Astrocyte (in vitro differentiated cells and primary cell): ENCODE measurements at regions not wholly inside any gene's neighbourhood (a gene's known extent, or its start where the extent isn't known, plus 50 kb on each side); places are given as distances from the start of the nearest gene placed in this dataset.

Experiments used
- CTCF ChIP-seq: IDR thresholded peaks from 2 replicates; pipeline ENCODE4 v1.5.1; 2011; ENCODE audit warnings: low read depth, mild to moderate bottlenecking, inconsistent platforms, low read length, moderate library complexity; ENCODE audit not compliant: insufficient read depth
- EZH2 ChIP-seq: IDR thresholded peaks from 2 replicates; pipeline ENCODE4 v1.6.1; 2012; ENCODE audit warnings: mild to moderate bottlenecking, low read length, inconsistent platforms; ENCODE audit not compliant: insufficient read depth

GRCh38 chr4:23144707-23145106, 452.0 kb downstream of the GBA3 start:
- TF ChIP-seq CTCF: no peak
- TF ChIP-seq EZH2: no peak
